ENCODE measurements at regions not wholly inside any gene's neighbourhood (a gene's known extent, or its start where the extent isn't known, plus 50 kb on each side); places are given as distances from the start of the nearest gene placed in this dataset.

- TF ChIP-seq, protein P1, sequence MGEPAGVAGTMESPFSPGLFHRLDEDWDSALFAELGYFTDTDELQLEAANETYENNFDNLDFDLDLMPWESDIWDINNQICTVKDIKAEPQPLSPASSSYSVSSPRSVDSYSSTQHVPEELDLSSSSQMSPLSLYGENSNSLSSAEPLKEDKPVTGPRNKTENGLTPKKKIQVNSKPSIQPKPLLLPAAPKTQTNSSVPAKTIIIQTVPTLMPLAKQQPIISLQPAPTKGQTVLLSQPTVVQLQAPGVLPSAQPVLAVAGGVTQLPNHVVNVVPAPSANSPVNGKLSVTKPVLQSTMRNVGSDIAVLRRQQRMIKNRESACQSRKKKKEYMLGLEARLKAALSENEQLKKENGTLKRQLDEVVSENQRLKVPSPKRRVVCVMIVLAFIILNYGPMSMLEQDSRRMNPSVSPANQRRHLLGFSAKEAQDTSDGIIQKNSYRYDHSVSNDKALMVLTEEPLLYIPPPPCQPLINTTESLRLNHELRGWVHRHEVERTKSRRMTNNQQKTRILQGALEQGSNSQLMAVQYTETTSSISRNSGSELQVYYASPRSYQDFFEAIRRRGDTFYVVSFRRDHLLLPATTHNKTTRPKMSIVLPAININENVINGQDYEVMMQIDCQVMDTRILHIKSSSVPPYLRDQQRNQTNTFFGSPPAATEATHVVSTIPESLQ (CRISPR knock-in tag; IDR thresholded peaks at IDR 0.05): no peak
- peak; percentile 72 for TF ChIP-seq POLR2B (IDR thresholded peaks at IDR 0.05; ENCODE audit: low read depth, partially characterized antibody)
- TF ChIP-seq ZSCAN32 (CRISPR knock-in tag; IDR thresholded peaks at IDR 0.05): no peak
- TF ChIP-seq STAG1 (CRISPR knock-in tag; IDR thresholded peaks at IDR 0.05; ENCODE audit: borderline replicate concordance): no peak
- TF ChIP-seq, protein P2, sequence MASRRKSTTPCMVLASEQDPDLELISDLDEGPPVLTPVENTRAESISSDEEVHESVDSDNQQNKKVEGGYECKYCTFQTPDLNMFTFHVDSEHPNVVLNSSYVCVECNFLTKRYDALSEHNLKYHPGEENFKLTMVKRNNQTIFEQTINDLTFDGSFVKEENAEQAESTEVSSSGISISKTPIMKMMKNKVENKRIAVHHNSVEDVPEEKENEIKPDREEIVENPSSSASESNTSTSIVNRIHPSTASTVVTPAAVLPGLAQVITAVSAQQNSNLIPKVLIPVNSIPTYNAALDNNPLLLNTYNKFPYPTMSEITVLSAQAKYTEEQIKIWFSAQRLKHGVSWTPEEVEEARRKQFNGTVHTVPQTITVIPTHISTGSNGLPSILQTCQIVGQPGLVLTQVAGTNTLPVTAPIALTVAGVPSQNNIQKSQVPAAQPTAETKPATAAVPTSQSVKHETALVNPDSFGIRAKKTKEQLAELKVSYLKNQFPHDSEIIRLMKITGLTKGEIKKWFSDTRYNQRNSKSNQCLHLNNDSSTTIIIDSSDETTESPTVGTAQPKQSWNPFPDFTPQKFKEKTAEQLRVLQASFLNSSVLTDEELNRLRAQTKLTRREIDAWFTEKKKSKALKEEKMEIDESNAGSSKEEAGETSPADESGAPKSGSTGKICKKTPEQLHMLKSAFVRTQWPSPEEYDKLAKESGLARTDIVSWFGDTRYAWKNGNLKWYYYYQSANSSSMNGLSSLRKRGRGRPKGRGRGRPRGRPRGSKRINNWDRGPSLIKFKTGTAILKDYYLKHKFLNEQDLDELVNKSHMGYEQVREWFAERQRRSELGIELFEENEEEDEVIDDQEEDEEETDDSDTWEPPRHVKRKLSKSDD (conservative IDR thresholded peaks at IDR 0.05; ENCODE audit: low read length): peak; percentile 88
- TF ChIP-seq CBX8 (IDR thresholded peaks at IDR 0.05; ENCODE audit: borderline replicate concordance, extremely low read depth, low read depth, low read length, poor library complexity, severe bottlenecking): no peak
- TF ChIP-seq DMBX1 (CRISPR knock-in tag; IDR thresholded peaks at IDR 0.05; ENCODE audit: borderline replicate concordance): peak; percentile 83; the same call in 1 of the 2 replicates
- TF ChIP-seq KLF13 (tag; IDR thresholded peaks at IDR 0.05; ENCODE audit: borderline replicate concordance, low read depth): peak; percentile 79; the same call in 1 of the 2 replicates
- peak; percentile 96 for TF ChIP-seq FIP1L1 (IDR thresholded peaks at IDR 0.05; ENCODE audit: low read depth, low read length, poor library complexity, severe bottlenecking)
- no peak for TF ChIP-seq TAF15 (IDR thresholded peaks at IDR 0.05; ENCODE audit: low read depth, low read length)
- no peak for TF ChIP-seq TSC22D4 (tag; IDR thresholded peaks at IDR 0.05)
- no peak for TF ChIP-seq USF2 (CRISPR knock-in tag; IDR thresholded peaks at IDR 0.05)
- TF ChIP-seq CBFA2T3 (IDR thresholded peaks at IDR 0.05): peak; percentile 45; the same call in 1 of the 2 replicates
- TF ChIP-seq ZBTB12 (CRISPR knock-in tag; IDR thresholded peaks at IDR 0.05): peak; percentile 98
- TF ChIP-seq ZFP36 (IDR thresholded peaks at IDR 0.05; ENCODE audit: low read depth, low read length, partially characterized antibody): no peak
- TF ChIP-seq, protein P3, sequence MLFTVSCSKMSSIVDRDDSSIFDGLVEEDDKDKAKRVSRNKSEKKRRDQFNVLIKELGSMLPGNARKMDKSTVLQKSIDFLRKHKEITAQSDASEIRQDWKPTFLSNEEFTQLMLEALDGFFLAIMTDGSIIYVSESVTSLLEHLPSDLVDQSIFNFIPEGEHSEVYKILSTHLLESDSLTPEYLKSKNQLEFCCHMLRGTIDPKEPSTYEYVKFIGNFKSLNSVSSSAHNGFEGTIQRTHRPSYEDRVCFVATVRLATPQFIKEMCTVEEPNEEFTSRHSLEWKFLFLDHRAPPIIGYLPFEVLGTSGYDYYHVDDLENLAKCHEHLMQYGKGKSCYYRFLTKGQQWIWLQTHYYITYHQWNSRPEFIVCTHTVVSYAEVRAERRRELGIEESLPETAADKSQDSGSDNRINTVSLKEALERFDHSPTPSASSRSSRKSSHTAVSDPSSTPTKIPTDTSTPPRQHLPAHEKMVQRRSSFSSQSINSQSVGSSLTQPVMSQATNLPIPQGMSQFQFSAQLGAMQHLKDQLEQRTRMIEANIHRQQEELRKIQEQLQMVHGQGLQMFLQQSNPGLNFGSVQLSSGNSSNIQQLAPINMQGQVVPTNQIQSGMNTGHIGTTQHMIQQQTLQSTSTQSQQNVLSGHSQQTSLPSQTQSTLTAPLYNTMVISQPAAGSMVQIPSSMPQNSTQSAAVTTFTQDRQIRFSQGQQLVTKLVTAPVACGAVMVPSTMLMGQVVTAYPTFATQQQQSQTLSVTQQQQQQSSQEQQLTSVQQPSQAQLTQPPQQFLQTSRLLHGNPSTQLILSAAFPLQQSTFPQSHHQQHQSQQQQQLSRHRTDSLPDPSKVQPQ (CRISPR knock-in tag; IDR thresholded peaks at IDR 0.05; ENCODE audit: borderline replicate concordance): no peak
- TF ChIP-seq ZFP30 (CRISPR knock-in tag; IDR thresholded peaks at IDR 0.05; ENCODE audit: borderline replicate concordance): no peak
Measured at GRCh38 chr1:244970744-244971551, 106.6 kb upstream of the HNRNPU start (continued).

All from K562 (cell line).